OCI-LY1 (cell line): ENCODE measurements at regions not wholly inside any gene's neighbourhood (a gene's known extent, or its start where the extent isn't known, plus 50 kb on each side); places are given as distances from the start of the nearest gene placed in this dataset.

Experiments used
- EZH2 ChIP-seq: fragments of 200-600 bp; sonication (generic), shearing (Covaris generic); IDR thresholded peaks from 2 replicates; pipeline ENCODE4 v1.8.0; 2017; ENCODE audit warnings: borderline replicate concordance, mixed run types, mild to moderate bottlenecking, antibody characterized with exemption, low read length, moderate library complexity, mixed read lengths
- TF ChIP-seq, protein P1 (sequence below): fragments of 200-600 bp; sonication (generic), shearing (Covaris generic); IDR thresholded peaks from 2 replicates; pipeline ENCODE4 v1.5.1; 2017; ENCODE audit warnings: mild to moderate bottlenecking, antibody characterized with exemption, low read length, moderate library complexity, mixed read lengths

GRCh38 chr16:86259499-86259898, 250.8 kb upstream of the FOXF1 start:
- TF ChIP-seq, protein P1, sequence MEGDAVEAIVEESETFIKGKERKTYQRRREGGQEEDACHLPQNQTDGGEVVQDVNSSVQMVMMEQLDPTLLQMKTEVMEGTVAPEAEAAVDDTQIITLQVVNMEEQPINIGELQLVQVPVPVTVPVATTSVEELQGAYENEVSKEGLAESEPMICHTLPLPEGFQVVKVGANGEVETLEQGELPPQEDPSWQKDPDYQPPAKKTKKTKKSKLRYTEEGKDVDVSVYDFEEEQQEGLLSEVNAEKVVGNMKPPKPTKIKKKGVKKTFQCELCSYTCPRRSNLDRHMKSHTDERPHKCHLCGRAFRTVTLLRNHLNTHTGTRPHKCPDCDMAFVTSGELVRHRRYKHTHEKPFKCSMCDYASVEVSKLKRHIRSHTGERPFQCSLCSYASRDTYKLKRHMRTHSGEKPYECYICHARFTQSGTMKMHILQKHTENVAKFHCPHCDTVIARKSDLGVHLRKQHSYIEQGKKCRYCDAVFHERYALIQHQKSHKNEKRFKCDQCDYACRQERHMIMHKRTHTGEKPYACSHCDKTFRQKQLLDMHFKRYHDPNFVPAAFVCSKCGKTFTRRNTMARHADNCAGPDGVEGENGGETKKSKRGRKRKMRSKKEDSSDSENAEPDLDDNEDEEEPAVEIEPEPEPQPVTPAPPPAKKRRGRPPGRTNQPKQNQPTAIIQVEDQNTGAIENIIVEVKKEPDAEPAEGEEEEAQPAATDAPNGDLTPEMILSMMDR, result no peak
- no peak for TF ChIP-seq EZH2
